ENCODE measurements at regions not wholly inside any gene's neighbourhood (a gene's known extent, or its start where the extent isn't known, plus 50 kb on each side); places are given as distances from the start of the nearest gene placed in this dataset.
"Not testable (repeated sequence)": the region's sequence is repeated elsewhere in the genome, so short reads cannot be mapped to it uniquely, and the experiment has no call there.

GRCh38 chr1:244329591-244330317 lies 122.0 kb downstream of the ADSS2 start:
- H2AFZ ChIP-seq (ENCODE audit: low read length) = no peak overlapping the region
- no peak overlapping the region for H3K4me2 ChIP-seq (ENCODE audit: low read length)

DNA sequence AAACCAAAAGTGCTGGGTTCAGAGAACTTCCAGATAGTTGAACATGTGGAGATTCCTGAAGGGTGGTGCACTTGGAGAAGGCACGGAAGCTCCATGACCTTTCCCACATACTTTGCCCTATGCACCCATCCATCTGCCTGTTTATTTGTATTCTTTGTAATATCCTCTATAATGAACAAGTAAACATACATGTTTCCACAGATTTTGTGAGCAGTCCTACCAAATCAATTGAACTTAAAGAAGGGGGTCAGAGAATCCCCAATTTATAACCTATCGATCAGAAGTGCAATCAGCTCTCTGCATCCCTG lies 121.4 kb downstream of the ADSS2 start:
- no peak overlapping the region for H3K4me2 ChIP-seq (ENCODE audit: low read length)
- no peaks in the 10 kb centered on the region for H3K79me2 ChIP-seq (ENCODE audit: insufficient read depth, low read length)
- no peaks in the 10 kb centered on the region for H3K9me2 ChIP-seq (ENCODE audit: low read depth, low read length)
- H2AFZ ChIP-seq (ENCODE audit: low read length) = no peak overlapping the region
- H3K36me3 ChIP-seq (ENCODE audit: insufficient read depth, low read length) = no peaks in the 10 kb centered on the region
- no peaks in the 10 kb centered on the region for H3K9me3 ChIP-seq (ENCODE audit: low read length)
- H3K27ac ChIP-seq (ENCODE audit: low read depth, low read length, poor library complexity, severe bottlenecking) = no peak overlapping the region
- H4K20me1 ChIP-seq (ENCODE audit: insufficient read depth, low read length) = no peaks in the 10 kb centered on the region
- no peak overlapping the region for H3K4me3 ChIP-seq (ENCODE audit: low read depth, low read length, poor library complexity, severe bottlenecking)
- H3K4me1 ChIP-seq (ENCODE audit: insufficient read depth, low read length, severe bottlenecking) = no peaks in the 10 kb centered on the region
- TF ChIP-seq EZH2 (IDR thresholded peaks at IDR 0.05; ENCODE audit: borderline replicate concordance, low read length) = no peak
- TF ChIP-seq CTCF (IDR thresholded peaks at IDR 0.05; ENCODE audit: low read length) = no peak
- H3F3A ChIP-seq (ENCODE audit: insufficient read depth, low read length) = no peaks in the 10 kb centered on the region
- H3K9ac ChIP-seq (ENCODE audit: low read length) = no peak overlapping the region
- H3K27me3 ChIP-seq (ENCODE audit: insufficient read depth, low read length) = no peaks in the 10 kb centered on the region

More at GRCh38 chr1:244329591-244330317, 122.0 kb downstream of the ADSS2 start:
- Histone ChIP-seq H3K79me2 (ENCODE audit: insufficient read depth, low read length) (no peaks in the 10 kb centered on the region), H3K27ac (ENCODE audit: low read depth, low read length, poor library complexity, severe bottlenecking) (no peak overlapping the region), H4K20me1 (ENCODE audit: insufficient read depth, low read length) (no peaks in the 10 kb centered on the region), H3K4me3 (ENCODE audit: low read depth, low read length, poor library complexity, severe bottlenecking) (no peak overlapping the region), H3K27me3 (ENCODE audit: insufficient read depth, low read length) (no peaks in the 10 kb centered on the region), H3K9ac (ENCODE audit: low read length) (no peak overlapping the region), H3K9me2 (ENCODE audit: low read depth, low read length) (no peaks in the 10 kb centered on the region), H3K4me1 (ENCODE audit: insufficient read depth, low read length, severe bottlenecking) (peaks cover 3% of the 10 kb centered on the region), H3K9me3 (ENCODE audit: low read length) (no peaks in the 10 kb centered on the region), H3F3A (ENCODE audit: insufficient read depth, low read length) (no peaks in the 10 kb centered on the region), H3K36me3 (ENCODE audit: insufficient read depth, low read length) (no peaks in the 10 kb centered on the region)
- TF ChIP-seq EZH2 (IDR thresholded peaks at IDR 0.05; ENCODE audit: borderline replicate concordance, low read length) (no peak), CTCF (IDR thresholded peaks at IDR 0.05; ENCODE audit: low read length) (no peak)

- not testable (repeated sequence) for H3K27ac ChIP-seq (ENCODE audit: low read depth, low read length, poor library complexity, severe bottlenecking); H3K9me2 ChIP-seq (ENCODE audit: low read depth, low read length); H4K20me1 ChIP-seq (ENCODE audit: insufficient read depth, low read length); H3K9ac ChIP-seq (ENCODE audit: low read length); H3F3A ChIP-seq (ENCODE audit: insufficient read depth, low read length); H2AFZ ChIP-seq (ENCODE audit: low read length); H3K4me1 ChIP-seq (ENCODE audit: insufficient read depth, low read length, severe bottlenecking); H3K79me2 ChIP-seq (ENCODE audit: insufficient read depth, low read length); H3K36me3 ChIP-seq (ENCODE audit: insufficient read depth, low read length); H3K4me2 ChIP-seq (ENCODE audit: low read length); H3K4me3 ChIP-seq (ENCODE audit: low read depth, low read length, poor library complexity, severe bottlenecking); H3K9me3 ChIP-seq (ENCODE audit: low read length); H3K27me3 ChIP-seq (ENCODE audit: insufficient read depth, low read length)
Measured at GRCh38 chr1:244332761-244333160, 118.9 kb downstream of the ADSS2 start.

GRCh38 chr1:244334315-244334714 lies 117.4 kb downstream of the ADSS2 start:
- not testable (repeated sequence) for H3F3A ChIP-seq (ENCODE audit: insufficient read depth, low read length); H3K9ac ChIP-seq (ENCODE audit: low read length); H3K4me2 ChIP-seq (ENCODE audit: low read length); H3K79me2 ChIP-seq (ENCODE audit: insufficient read depth, low read length); H3K4me3 ChIP-seq (ENCODE audit: low read depth, low read length, poor library complexity, severe bottlenecking); H3K27me3 ChIP-seq (ENCODE audit: insufficient read depth, low read length); H3K36me3 ChIP-seq (ENCODE audit: insufficient read depth, low read length); H3K27ac ChIP-seq (ENCODE audit: low read depth, low read length, poor library complexity, severe bottlenecking); H3K4me1 ChIP-seq (ENCODE audit: insufficient read depth, low read length, severe bottlenecking); H4K20me1 ChIP-seq (ENCODE audit: insufficient read depth, low read length); H2AFZ ChIP-seq (ENCODE audit: low read length); H3K9me2 ChIP-seq (ENCODE audit: low read depth, low read length); H3K9me3 ChIP-seq (ENCODE audit: low read length)

DNA sequence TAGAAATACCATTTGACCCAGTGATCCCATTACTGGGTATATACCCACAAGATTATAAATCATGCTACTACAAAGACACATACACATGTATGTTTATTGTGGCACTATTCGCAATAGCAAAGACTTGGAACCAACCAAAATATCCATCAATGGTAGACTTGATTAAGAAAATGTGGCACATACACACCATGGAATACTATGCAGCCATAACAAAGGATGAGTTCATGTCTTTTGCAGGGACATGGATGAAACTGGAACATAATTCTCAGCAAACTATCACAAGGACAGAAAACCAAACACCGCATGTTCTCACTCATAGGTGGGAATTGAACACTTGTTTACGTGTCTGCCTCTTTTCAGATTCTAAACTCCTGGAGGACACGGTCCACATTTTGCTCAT lies 116.9 kb downstream of the ADSS2 start:
- not testable (repeated sequence) for H3K27ac ChIP-seq (ENCODE audit: low read depth, low read length, poor library complexity, severe bottlenecking)

More for the DNA sequence above, 116.9 kb downstream of the ADSS2 start:
- not testable (repeated sequence) for H3K9ac ChIP-seq (ENCODE audit: low read length); H3K4me3 ChIP-seq (ENCODE audit: low read depth, low read length, poor library complexity, severe bottlenecking); H3K27me3 ChIP-seq (ENCODE audit: insufficient read depth, low read length); H3K79me2 ChIP-seq (ENCODE audit: insufficient read depth, low read length); H3K9me2 ChIP-seq (ENCODE audit: low read depth, low read length); H2AFZ ChIP-seq (ENCODE audit: low read length); H3K36me3 ChIP-seq (ENCODE audit: insufficient read depth, low read length); H3K4me1 ChIP-seq (ENCODE audit: insufficient read depth, low read length, severe bottlenecking); H3K9me3 ChIP-seq (ENCODE audit: low read length); H4K20me1 ChIP-seq (ENCODE audit: insufficient read depth, low read length); H3F3A ChIP-seq (ENCODE audit: insufficient read depth, low read length); H3K4me2 ChIP-seq (ENCODE audit: low read length)
